ENCODE measurements at regions not wholly inside any gene's neighbourhood (a gene's known extent, or its start where the extent isn't known, plus 50 kb on each side); places are given as distances from the start of the nearest gene placed in this dataset.

GRCh38 chr4:12286351-12286750, 857.7 kb upstream of the HS3ST1 start:
- TF ChIP-seq, protein P1, sequence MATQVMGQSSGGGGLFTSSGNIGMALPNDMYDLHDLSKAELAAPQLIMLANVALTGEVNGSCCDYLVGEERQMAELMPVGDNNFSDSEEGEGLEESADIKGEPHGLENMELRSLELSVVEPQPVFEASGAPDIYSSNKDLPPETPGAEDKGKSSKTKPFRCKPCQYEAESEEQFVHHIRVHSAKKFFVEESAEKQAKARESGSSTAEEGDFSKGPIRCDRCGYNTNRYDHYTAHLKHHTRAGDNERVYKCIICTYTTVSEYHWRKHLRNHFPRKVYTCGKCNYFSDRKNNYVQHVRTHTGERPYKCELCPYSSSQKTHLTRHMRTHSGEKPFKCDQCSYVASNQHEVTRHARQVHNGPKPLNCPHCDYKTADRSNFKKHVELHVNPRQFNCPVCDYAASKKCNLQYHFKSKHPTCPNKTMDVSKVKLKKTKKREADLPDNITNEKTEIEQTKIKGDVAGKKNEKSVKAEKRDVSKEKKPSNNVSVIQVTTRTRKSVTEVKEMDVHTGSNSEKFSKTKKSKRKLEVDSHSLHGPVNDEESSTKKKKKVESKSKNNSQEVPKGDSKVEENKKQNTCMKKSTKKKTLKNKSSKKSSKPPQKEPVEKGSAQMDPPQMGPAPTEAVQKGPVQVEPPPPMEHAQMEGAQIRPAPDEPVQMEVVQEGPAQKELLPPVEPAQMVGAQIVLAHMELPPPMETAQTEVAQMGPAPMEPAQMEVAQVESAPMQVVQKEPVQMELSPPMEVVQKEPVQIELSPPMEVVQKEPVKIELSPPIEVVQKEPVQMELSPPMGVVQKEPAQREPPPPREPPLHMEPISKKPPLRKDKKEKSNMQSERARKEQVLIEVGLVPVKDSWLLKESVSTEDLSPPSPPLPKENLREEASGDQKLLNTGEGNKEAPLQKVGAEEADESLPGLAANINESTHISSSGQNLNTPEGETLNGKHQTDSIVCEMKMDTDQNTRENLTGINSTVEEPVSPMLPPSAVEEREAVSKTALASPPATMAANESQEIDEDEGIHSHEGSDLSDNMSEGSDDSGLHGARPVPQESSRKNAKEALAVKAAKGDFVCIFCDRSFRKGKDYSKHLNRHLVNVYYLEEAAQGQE (IDR thresholded peaks at IDR 0.05) = no peak
- no peak for TF ChIP-seq CTCF (IDR thresholded peaks at IDR 0.05; ENCODE audit: low read depth, low read length, missing input control)
- no peak for TF ChIP-seq TAF1 (conservative IDR thresholded peaks at IDR 0.05)
- TF ChIP-seq SP1 (IDR thresholded peaks at IDR 0.05) = no peak
- TF ChIP-seq, protein P2, sequence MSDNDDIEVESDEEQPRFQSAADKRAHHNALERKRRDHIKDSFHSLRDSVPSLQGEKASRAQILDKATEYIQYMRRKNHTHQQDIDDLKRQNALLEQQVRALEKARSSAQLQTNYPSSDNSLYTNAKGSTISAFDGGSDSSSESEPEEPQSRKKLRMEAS (IDR thresholded peaks at IDR 0.05) = no peak
- no peak for TF ChIP-seq GABPA (IDR thresholded peaks at IDR 0.05 in 1 of 2, conservative IDR thresholded peaks at IDR 0.05 in 1 of 2)
- TF ChIP-seq JUND (IDR thresholded peaks at IDR 0.05) = no peak
- TF ChIP-seq, protein P3, sequence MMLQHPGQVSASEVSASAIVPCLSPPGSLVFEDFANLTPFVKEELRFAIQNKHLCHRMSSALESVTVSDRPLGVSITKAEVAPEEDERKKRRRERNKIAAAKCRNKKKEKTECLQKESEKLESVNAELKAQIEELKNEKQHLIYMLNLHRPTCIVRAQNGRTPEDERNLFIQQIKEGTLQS (IDR thresholded peaks at IDR 0.05) = no peak
- TF ChIP-seq YY1 (IDR thresholded peaks at IDR 0.05) = no peak
- TF ChIP-seq, protein P4, sequence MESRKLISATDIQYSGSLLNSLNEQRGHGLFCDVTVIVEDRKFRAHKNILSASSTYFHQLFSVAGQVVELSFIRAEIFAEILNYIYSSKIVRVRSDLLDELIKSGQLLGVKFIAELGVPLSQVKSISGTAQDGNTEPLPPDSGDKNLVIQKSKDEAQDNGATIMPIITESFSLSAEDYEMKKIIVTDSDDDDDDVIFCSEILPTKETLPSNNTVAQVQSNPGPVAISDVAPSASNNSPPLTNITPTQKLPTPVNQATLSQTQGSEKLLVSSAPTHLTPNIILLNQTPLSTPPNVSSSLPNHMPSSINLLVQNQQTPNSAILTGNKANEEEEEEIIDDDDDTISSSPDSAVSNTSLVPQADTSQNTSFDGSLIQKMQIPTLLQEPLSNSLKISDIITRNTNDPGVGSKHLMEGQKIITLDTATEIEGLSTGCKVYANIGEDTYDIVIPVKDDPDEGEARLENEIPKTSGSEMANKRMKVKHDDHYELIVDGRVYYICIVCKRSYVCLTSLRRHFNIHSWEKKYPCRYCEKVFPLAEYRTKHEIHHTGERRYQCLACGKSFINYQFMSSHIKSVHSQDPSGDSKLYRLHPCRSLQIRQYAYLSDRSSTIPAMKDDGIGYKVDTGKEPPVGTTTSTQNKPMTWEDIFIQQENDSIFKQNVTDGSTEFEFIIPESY (IDR thresholded peaks at IDR 0.05) = no peak
- no peak for TF ChIP-seq RAD21 (IDR thresholded peaks at IDR 0.05)
- no peak for TF ChIP-seq EGR1 (IDR thresholded peaks at IDR 0.05; ENCODE audit: low read depth in 2 of 2)
- TF ChIP-seq HNF4G (IDR thresholded peaks at IDR 0.05) = no peak
